HG02840 (cell line): ENCODE measurements at regions not wholly inside any gene's neighbourhood (a gene's known extent, or its start where the extent isn't known, plus 50 kb on each side); places are given as distances from the start of the nearest gene placed in this dataset.

ENCODE experiments used
- ATAC-seq: cut with Tn5 transposase; IDR thresholded peaks from one replicate; pipeline ENCODE4 v1.9.1; 2021; ENCODE audit warnings: mild to moderate bottlenecking, moderate library complexity, moderate number of reproducible peaks; ENCODE audit not compliant: unreplicated experiment, low FRiP score

GRCh38 chr2:145028101-145028920, 508.4 kb upstream of the ZEB2 start:
- ATAC-seq: no peak

GRCh38 chr2:145026456-145027455, 506.8 kb upstream of the ZEB2 start:
- no peak for ATAC-seq

DNA sequence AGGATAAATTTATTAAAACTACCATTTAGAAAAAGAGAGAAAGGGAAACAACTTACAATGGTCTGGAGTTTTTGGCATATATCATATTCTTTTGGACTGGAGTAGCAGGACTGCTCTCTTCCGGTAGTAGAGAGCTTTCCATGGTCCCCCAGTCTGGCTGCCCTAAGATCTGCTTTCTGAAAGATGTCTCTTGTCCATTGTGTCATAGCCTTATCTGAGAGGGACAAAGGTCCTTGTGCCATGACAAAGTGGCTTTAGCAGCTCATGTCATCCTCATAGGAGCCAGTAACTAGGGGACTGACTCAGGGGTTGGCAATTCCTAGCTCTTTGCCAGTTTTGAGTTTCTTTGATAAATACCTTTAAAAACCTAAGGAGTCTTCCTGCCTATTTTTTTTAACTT, 505.5 kb upstream of the ZEB2 start:
- no peak for ATAC-seq

DNA sequence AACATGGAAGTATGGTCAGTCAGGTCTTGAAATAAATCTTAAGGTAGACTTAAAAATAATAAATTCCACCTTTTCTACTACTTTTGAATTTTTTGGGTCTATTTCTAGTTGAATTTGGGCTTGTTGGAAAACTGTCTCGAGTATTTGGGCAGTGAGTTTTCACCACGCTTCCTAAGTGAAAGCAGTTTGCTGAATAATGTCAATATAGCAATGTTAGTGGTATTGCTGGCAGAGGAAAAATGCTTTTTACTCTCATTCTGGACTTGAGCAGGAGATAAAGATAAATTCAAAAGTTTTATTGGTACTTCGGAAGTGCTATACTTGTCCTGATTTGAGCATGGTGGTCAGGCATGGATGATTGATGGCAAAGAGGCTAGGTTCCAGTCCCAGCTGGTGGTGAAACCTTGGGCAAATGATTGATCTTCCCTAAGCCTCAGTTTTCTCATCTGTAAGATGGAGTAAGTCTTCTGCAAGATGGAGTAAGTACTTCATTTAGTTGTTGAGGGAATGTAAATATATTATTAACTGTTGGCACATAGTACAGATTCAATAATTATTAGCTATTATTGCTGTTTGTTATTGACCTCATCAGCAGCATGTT, 503.5 kb upstream of the ZEB2 start:
- no peak for ATAC-seq

DNA sequence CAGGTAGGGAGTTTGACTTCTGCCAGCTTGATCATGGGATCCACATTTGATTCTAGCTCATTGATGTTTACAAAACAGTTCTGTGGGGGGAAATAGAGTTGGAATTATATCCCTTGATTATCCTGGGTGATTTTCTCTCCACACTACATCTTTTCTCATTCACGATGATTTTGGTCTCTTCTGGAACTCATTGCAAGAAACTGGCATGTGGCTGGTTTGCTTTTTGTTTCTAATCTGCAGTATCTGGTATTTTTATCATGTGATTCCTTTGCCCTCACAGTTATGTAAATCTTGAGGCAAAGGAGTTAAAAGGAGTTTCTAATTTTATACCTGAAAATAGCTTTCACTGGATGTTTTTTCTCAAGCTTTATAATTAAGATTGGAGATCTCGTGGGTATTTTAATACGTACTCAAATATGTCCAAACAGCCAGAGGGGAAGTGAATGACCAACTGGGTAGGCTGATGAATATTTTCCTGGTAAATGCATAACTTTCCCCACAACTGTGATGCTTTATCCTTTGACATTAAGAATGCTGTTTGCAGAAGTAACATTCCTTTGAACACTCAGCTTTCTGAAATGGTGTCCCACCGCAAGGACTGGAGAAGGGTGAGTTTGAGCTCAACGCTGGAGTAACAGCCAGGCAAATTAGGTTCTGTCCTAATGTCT, 502.9 kb upstream of the ZEB2 start:
- ATAC-seq: no peak

GRCh38 chr2:145021962-145022665, 502.2 kb upstream of the ZEB2 start:
- no peak for ATAC-seq

- no peak for ATAC-seq
Observed at GRCh38 chr2:145020694-145021093, 500.8 kb upstream of the ZEB2 start.

- ATAC-seq: no peak
Observed at GRCh38 chr2:145020139-145020538, 500.2 kb upstream of the ZEB2 start.

DNA sequence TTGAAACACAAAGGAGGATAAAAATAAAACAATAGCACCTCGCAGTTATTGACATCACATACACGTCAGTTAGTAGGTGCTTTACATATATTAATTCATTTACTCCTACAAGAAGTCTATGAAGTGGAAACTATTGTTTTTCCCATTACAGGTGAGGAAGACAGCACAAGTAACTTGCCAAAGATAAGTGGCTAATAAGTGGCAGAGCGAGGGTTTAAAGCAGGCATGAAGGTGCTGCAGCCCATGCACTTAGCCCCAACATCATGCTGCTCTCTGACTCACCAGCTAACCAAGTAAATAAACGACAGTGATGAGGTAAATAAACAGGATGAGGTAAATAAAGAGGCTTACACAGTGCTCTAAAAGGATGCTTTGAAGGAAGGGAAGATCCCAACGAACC, 498.6 kb upstream of the ZEB2 start:
- no peak for ATAC-seq

- ATAC-seq: no peak
Observed at GRCh38 chr2:145017149-145017548, 497.2 kb upstream of the ZEB2 start.

GRCh38 chr2:145016711-145017110, 496.8 kb upstream of the ZEB2 start:
- ATAC-seq: no peak

DNA sequence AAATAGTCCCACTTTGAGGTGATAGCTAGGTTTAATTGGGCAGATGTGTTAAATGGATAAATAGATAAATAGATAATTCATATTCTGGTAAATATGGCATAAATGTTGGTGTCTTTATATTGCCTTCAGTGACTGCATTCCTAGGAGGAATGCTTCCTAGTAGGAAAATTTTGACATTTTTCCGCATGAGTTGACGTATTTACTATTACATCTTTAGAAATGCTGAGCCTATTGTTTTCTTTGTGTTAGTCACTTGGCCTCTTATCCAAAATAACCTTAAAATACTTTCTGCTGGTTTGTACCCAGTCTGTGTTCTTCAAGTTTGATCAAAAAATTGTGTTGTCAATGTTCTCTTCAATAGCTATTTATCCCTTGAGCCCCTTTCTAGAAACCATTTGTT, 495.6 kb upstream of the ZEB2 start:
- ATAC-seq: no peak

- no peak for ATAC-seq
Observed at GRCh38 chr2:145012806-145013205, 492.9 kb upstream of the ZEB2 start.

DNA sequence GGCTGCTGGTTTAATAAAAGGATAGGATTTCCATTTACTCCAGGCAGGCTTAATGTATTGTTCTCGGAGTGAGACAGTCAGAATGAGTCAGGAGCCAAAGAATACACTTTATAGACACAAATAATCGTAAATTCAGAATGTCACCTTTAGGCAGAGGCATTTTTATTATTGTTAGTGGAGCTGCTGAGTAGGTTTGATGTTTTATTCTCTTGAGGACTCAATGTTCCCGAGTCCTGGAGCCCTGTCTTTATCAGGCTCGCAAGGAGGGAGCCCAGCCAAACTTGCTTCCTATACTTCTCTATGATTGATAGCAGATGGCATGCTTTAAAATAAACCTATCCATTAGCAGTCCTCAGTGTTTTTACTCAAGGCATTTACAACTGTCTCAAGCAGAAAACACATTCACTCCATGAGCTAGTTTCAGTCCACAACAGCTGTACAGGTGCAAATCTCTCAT, 492.3 kb upstream of the ZEB2 start:
- no peak for ATAC-seq

GRCh38 chr2:145010635-145011034, 490.7 kb upstream of the ZEB2 start:
- ATAC-seq: no peak

GRCh38 chr2:145007960-145008263, 488.0 kb upstream of the ZEB2 start:
- ATAC-seq: no peak

DNA sequence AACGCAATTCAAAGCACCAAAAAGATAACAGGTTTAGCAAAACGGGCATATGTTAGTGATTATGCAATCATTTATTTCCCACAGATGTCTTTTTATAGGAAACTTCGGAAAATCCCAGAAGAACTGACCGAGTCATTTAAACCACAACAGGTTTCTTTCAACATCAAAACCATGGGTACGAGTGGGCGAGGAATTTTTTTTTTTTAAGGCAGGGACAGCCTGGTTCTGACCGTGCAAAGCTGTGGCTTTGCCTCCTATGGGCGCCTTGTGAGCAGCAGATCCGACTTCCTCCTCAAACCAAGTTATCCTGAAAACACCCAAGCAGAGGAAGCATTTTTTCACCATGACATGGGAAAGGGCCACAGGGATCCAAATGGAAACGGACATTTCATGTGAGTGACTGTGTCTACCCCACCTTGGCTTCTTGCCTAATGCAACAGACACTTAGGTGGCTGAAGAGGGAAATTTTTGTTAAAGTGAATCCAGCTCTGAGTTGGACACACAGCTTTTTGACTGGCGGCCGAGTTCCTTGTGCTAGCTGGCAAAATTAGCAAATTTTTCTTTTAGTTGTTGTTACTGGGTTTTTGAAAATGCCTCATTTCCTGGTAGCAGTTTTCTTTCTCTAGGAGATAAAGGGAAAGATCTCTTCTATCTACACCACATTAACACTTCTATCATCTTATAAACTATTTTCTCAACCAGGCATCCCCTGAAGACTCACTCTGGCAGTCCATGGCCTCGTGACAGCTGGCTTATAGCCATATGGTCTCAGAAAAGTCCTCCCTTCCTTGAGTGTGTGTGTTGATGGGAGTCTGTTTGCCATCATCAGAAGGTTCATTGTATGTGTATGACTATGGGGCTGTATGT, 487.4 kb upstream of the ZEB2 start:
- ATAC-seq: no peak

DNA sequence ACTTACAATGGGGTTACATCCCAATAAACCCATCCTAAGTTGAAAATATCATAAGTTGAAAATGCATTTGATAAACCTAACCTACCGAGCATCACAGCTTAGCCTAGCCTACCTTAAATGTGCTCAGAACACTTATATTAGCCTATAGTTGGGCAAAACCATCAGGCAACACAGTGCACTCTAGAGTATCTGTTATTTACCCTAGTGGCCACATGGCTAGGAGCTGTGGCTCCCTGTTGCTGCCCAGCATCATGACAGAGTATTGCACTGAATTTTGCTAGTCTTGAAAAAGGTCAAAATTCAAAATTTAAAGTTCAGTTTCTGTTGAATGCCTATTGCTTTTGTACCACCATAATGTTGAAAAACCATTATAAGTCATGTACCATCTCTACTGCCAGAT, 482.7 kb upstream of the ZEB2 start:
- no peak for ATAC-seq

DNA sequence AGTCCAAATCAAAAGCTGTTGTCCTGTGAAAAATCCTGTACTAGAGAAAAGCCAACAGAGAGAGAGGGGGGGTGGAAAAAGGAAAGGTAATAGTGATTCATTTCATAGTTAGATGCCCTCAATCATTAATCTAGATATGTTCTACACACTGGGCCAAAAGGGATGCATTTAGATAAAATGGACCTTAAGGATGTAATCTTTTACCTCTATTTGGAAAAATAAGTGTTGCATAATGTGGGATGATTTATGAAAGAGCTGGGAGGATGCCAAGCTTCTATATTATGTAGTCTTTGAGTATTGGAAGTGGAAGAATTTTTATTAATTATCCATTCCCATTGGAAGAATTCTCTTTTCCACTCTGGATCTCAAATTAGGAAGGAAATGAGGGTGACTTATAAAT, 480.5 kb upstream of the ZEB2 start:
- ATAC-seq: no peak
